Keratinocyte (primary cell): ENCODE measurements at regions not wholly inside any gene's neighbourhood (a gene's known extent, or its start where the extent isn't known, plus 50 kb on each side); places are given as distances from the start of the nearest gene placed in this dataset.

Source experiments
- EZH2 ChIP-seq: IDR thresholded peaks from one replicate; pipeline ENCODE4 v1.6.1; 2012; ENCODE audit warnings: inconsistent platforms, mild to moderate bottlenecking, low read length, moderate library complexity
- TF ChIP-seq, protein P1 (sequence below), 3 experiments: IDR thresholded peaks in 1 of 3; conservative IDR thresholded peaks in 1 of 3; optimal IDR thresholded peaks in 1 of 3; 2 replicates in 2 of 3; 3 replicates in 1 of 3; pipeline versions ENCODE3 to v1.5.1; 2011; ENCODE audit warnings: low read length in 3 of 3, mild to moderate bottlenecking in 3 of 3, moderate library complexity in 2 of 3, control low read depth in 1 of 3, inconsistent platforms in 1 of 3; ENCODE audit not compliant: insufficient read depth in 2 of 3; ENCODE audit errors: extremely low read depth in 1 of 3

- TF ChIP-seq, protein P1, sequence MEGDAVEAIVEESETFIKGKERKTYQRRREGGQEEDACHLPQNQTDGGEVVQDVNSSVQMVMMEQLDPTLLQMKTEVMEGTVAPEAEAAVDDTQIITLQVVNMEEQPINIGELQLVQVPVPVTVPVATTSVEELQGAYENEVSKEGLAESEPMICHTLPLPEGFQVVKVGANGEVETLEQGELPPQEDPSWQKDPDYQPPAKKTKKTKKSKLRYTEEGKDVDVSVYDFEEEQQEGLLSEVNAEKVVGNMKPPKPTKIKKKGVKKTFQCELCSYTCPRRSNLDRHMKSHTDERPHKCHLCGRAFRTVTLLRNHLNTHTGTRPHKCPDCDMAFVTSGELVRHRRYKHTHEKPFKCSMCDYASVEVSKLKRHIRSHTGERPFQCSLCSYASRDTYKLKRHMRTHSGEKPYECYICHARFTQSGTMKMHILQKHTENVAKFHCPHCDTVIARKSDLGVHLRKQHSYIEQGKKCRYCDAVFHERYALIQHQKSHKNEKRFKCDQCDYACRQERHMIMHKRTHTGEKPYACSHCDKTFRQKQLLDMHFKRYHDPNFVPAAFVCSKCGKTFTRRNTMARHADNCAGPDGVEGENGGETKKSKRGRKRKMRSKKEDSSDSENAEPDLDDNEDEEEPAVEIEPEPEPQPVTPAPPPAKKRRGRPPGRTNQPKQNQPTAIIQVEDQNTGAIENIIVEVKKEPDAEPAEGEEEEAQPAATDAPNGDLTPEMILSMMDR (optimal IDR thresholded peaks at IDR 0.05 in 1 of 3, IDR thresholded peaks at IDR 0.05 in 1 of 3, conservative IDR thresholded peaks at IDR 0.05 in 1 of 3; ENCODE audit: extremely low read depth in 1 of 3, insufficient read depth in 2 of 3, low read length in 3 of 3): no peak
- TF ChIP-seq EZH2: no peak
Measured at GRCh38 chr2:240259201-240259923, 118.9 kb upstream of the OTOS start.
